H9 (cell line): ENCODE measurements at regions not wholly inside any gene's neighbourhood (a gene's known extent, or its start where the extent isn't known, plus 50 kb on each side); places are given as distances from the start of the nearest gene placed in this dataset.
"Not testable (repeated sequence)": the region's sequence is repeated elsewhere in the genome, so short reads cannot be mapped to it uniquely, and the experiment has no call there.

Experiments
- DNase-seq: peaks from one replicate; pipeline ENCODE4 v3.0.0-alpha.2; 2017
- H2AFZ ChIP-seq: one replicate; pipeline ENCODE4 v1.6.1; 2013; ENCODE audit warnings: mild to moderate bottlenecking, low read length, control low read depth, moderate library complexity
- H2AK5ac ChIP-seq: 2 replicates; pipeline ENCODE4 v1.6.1; 2013; ENCODE audit warnings: low read length, control low read depth, mixed read lengths; ENCODE audit not compliant: insufficient read length
- H2BK120ac ChIP-seq: one replicate; pipeline ENCODE4 v1.6.1; 2013; ENCODE audit warnings: low read depth, mild to moderate bottlenecking, low read length, control low read depth, inconsistent platforms; ENCODE audit not compliant: poor library complexity, severe bottlenecking
- H2BK12ac ChIP-seq: 2 replicates; pipeline ENCODE4 v1.6.1; 2013; ENCODE audit warnings: low read length, control low read depth, mixed read lengths, low read depth; ENCODE audit not compliant: insufficient read length
- H2BK15ac ChIP-seq: 2 replicates; pipeline ENCODE4 v1.6.1; 2013; ENCODE audit warnings: low read depth, low read length, control low read depth
- H2BK20ac ChIP-seq: one replicate; pipeline ENCODE4 v1.6.1; 2013; ENCODE audit warnings: low read depth, mild to moderate bottlenecking, low read length, control low read depth, inconsistent platforms; ENCODE audit not compliant: poor library complexity, severe bottlenecking
- H2BK5ac ChIP-seq: 2 replicates; pipeline ENCODE4 v1.6.1; 2013; ENCODE audit warnings: low read length, control low read depth, mixed read lengths; ENCODE audit not compliant: insufficient read length
- H3K14ac ChIP-seq: 2 replicates; pipeline ENCODE4 v1.6.1; 2013; ENCODE audit warnings: low read length, control low read depth; ENCODE audit not compliant: insufficient read depth
- H3K18ac ChIP-seq: 2 replicates; pipeline ENCODE4 v1.6.1; 2013; ENCODE audit warnings: low read depth, mild to moderate bottlenecking, mixed read lengths, low read length, control low read depth; ENCODE audit not compliant: insufficient read length
- H3K23ac ChIP-seq: 2 replicates; pipeline ENCODE4 v1.6.1; 2013; ENCODE audit warnings: low read length, control low read depth, mixed read lengths, low read depth; ENCODE audit not compliant: insufficient read length
- H3K23me2 ChIP-seq: 2 replicates; pipeline ENCODE4 v1.6.1; 2013; ENCODE audit warnings: low read depth, mild to moderate bottlenecking, mixed read lengths, low read length, control low read depth; ENCODE audit not compliant: insufficient read length, poor library complexity, severe bottlenecking
- H3K27ac ChIP-seq: 2 replicates; pipeline ENCODE4 v1.5.1; 2013; ENCODE audit warnings: low read length, control low read depth, mixed read lengths, low read depth; ENCODE audit not compliant: insufficient read length
- H3K27me3 ChIP-seq: 2 replicates; pipeline ENCODE4 v1.6.1; 2013; ENCODE audit warnings: low read length, control low read depth, inconsistent platforms; ENCODE audit not compliant: insufficient read depth
- H3K4ac ChIP-seq: 2 replicates; pipeline ENCODE4 v1.6.1; 2013; ENCODE audit warnings: low read depth, mild to moderate bottlenecking, control low read depth, inconsistent platforms, low read length, moderate library complexity
- H3K4me1 ChIP-seq: 2 replicates; pipeline ENCODE4 v1.6.1; 2013; ENCODE audit warnings: low read length, control low read depth, inconsistent platforms; ENCODE audit not compliant: insufficient read depth
- H3K4me2 ChIP-seq: 2 replicates; pipeline ENCODE4 v1.6.1; 2013; ENCODE audit warnings: low read length, control low read depth, mixed read lengths; ENCODE audit not compliant: insufficient read length, insufficient read depth
- H3K56ac ChIP-seq: 2 replicates; pipeline ENCODE4 v1.6.1; 2013; ENCODE audit warnings: low read depth, mild to moderate bottlenecking, mixed read lengths, low read length, control low read depth; ENCODE audit not compliant: insufficient read length
- H3K79me1 ChIP-seq: 2 replicates; pipeline ENCODE4 v1.6.1; 2013; ENCODE audit warnings: low read depth, mild to moderate bottlenecking, moderate library complexity, low read length, control low read depth, inconsistent platforms; ENCODE audit not compliant: insufficient read depth, poor library complexity, severe bottlenecking
- H3K79me2 ChIP-seq: 2 replicates; pipeline ENCODE4 v1.6.1; 2013; ENCODE audit warnings: low read length, control low read depth, inconsistent platforms; ENCODE audit not compliant: insufficient read depth
- H3K9ac ChIP-seq: 2 replicates; pipeline ENCODE4 v1.6.1; 2013; ENCODE audit warnings: low read length, control low read depth, mixed read lengths; ENCODE audit not compliant: insufficient read length; ENCODE audit errors: extremely low read depth
- H3K9me3 ChIP-seq: one replicate; pipeline ENCODE4 v1.6.1; 2013; ENCODE audit warnings: low read depth, low read length, inconsistent platforms; ENCODE audit not compliant: control insufficient read depth
- H3T11ph ChIP-seq: one replicate; pipeline ENCODE4 v1.6.1; 2013; ENCODE audit warnings: mild to moderate bottlenecking, low read length, control low read depth, inconsistent platforms
- H4K20me1 ChIP-seq: one replicate; pipeline ENCODE4 v1.6.1; 2013; ENCODE audit not compliant: control insufficient read depth, insufficient read length, insufficient read depth
- H4K5ac ChIP-seq: 2 replicates; pipeline ENCODE4 v1.6.1; 2013; ENCODE audit warnings: low read depth, mild to moderate bottlenecking, mixed read lengths, low read length, control low read depth; ENCODE audit not compliant: insufficient read length
- H4K8ac ChIP-seq: replicated peaks from 2 replicates; pipeline ENCODE4 v1.6.1; 2013; ENCODE audit warnings: low read length, control low read depth, mixed read lengths, low read depth; ENCODE audit not compliant: insufficient read length
- H4K91ac ChIP-seq: 2 replicates; pipeline ENCODE4 v1.6.1; 2013; ENCODE audit warnings: low read depth, mild to moderate bottlenecking, moderate library complexity, mixed read lengths, low read length, control low read depth; ENCODE audit not compliant: insufficient read length
- H3K27ac Mint-ChIP-seq, 3 experiments: 2 replicates in 2 of 3; 3 replicates in 1 of 3; pipeline ENCODE4 v1.8.0; 2020 to 2021; ENCODE audit warnings: mixed read lengths in 3 of 3, mild to moderate bottlenecking in 1 of 3, moderate library complexity in 1 of 3
- H3K27me3 Mint-ChIP-seq: 2 replicates; pipeline ENCODE4 v1.8.0; 2021; ENCODE audit warnings: low read depth, mild to moderate bottlenecking, moderate library complexity, mixed read lengths
- H3K36me3 Mint-ChIP-seq, 3 experiments: 2 replicates in 2 of 3; 3 replicates in 1 of 3; pipeline ENCODE4 v1.8.0; 2020 to 2021; ENCODE audit warnings: low read depth in 3 of 3, mixed read lengths in 3 of 3; ENCODE audit not compliant: insufficient read depth in 1 of 3
- H3K4me1 Mint-ChIP-seq, 2 experiments: 2 replicates each; pipeline ENCODE4 v1.8.0; 2020; ENCODE audit warnings: mixed read lengths in 2 of 2
- H3K4me3 Mint-ChIP-seq, 2 experiments: 2 replicates in 1 of 2; 3 replicates in 1 of 2; pipeline ENCODE4 v1.8.0; 2020 to 2021; ENCODE audit warnings: mild to moderate bottlenecking in 2 of 2, mixed read lengths in 2 of 2, moderate library complexity in 1 of 2
- H3K9me3 Mint-ChIP-seq, 2 experiments: 2 replicates in 1 of 2; 3 replicates in 1 of 2; pipeline ENCODE4 v1.8.0; 2020; ENCODE audit warnings: mild to moderate bottlenecking in 2 of 2, mixed read lengths in 2 of 2, moderate library complexity in 1 of 2
- WGBS: extraction: QIAGEN DNeasy Blood & Tissue Kit; methylation state at CpG from one replicate; pipeline ENCODE4 v1.1.7; 2013; ENCODE audit warnings: missing lambda C conversion rate, low lambda C conversion rate, mixed read lengths; ENCODE audit not compliant: insufficient read length; ENCODE audit errors: extremely low coverage; 5-methylcytosine and 5-hydroxymethylcytosine counted together
- TF ChIP-seq, protein P1 (sequence below): fragments of 200-600 bp; sonication (generic); conservative IDR thresholded peaks from 3 replicates; pipeline ENCODE4 v1.8.0; 2021; ENCODE audit warnings: antibody characterized with exemption, mild to moderate bottlenecking

DNA sequence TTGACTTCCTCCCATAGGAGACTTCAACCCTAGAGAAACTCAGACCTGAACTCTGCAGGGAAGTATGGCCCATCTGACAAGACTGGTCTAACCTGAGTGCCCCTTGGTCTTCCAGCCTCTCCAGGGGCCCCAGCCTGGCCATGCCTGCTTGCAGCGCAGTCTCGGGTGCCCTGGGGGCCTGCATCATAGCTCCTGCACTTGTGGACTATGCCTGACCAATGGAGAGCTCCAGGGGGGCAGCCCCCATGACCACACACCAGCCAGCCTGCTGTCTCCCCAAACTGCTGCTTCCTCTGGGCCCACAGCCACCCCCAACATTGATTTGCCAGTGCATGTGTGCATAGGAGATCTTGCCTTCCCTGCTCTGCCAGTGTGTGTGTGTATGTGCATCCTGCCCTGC, 608.6 kb upstream of the MARCKS start:
- Histone ChIP-seq H2BK12ac (no peak overlapping the region), H3K27ac (no peak overlapping the region), H3K4me1 (no peaks in the 10 kb centered on the region), H2AK5ac (no peak overlapping the region), H2BK15ac (no peak overlapping the region), H3K18ac (no peak overlapping the region), H3K27me3 (no peaks in the 10 kb centered on the region), H3K23me2 (no peaks in the 10 kb centered on the region), H3K79me1 (no peaks in the 10 kb centered on the region), H3K9me3 (no peaks in the 10 kb centered on the region), H4K91ac (no peak overlapping the region), H3K14ac (no peak overlapping the region; the same call in 1 of the 2 replicates), H2AFZ (no peak overlapping the region), H3K4ac (no peak overlapping the region), H3K4me2 (no peak overlapping the region), H3K79me2 (no peaks in the 10 kb centered on the region), H2BK5ac (no peak overlapping the region), H4K8ac (no peak overlapping the region), H3K23ac (no peak overlapping the region), H3K9ac (no peak overlapping the region), H3K56ac (no peak overlapping the region), H2BK20ac (no peak overlapping the region), H3T11ph (no peak overlapping the region), H4K5ac (no peak overlapping the region), H2BK120ac (no peak overlapping the region), H4K20me1 (no peaks in the 10 kb centered on the region)
- Mint-ChIP-seq H3K9me3 (peaks cover 2% of the 10 kb centered on the region in 2 experiments; a peak in 1 of 5 replicates), H3K27ac (peak overlapping the region in 1 of 3 experiments; percentile 41; a peak in 1 of 7 replicates), H3K4me3 (no peak overlapping the region), H3K27me3 (no peaks in the 10 kb centered on the region; the same call in 1 of the 2 replicates), H3K36me3 (peaks cover 0 to 2% (median 0%) of the 10 kb centered on the region in 3 experiments; a peak in 2 of 7 replicates), H3K4me1 (no peaks in the 10 kb centered on the region)
- TF ChIP-seq, protein P1, sequence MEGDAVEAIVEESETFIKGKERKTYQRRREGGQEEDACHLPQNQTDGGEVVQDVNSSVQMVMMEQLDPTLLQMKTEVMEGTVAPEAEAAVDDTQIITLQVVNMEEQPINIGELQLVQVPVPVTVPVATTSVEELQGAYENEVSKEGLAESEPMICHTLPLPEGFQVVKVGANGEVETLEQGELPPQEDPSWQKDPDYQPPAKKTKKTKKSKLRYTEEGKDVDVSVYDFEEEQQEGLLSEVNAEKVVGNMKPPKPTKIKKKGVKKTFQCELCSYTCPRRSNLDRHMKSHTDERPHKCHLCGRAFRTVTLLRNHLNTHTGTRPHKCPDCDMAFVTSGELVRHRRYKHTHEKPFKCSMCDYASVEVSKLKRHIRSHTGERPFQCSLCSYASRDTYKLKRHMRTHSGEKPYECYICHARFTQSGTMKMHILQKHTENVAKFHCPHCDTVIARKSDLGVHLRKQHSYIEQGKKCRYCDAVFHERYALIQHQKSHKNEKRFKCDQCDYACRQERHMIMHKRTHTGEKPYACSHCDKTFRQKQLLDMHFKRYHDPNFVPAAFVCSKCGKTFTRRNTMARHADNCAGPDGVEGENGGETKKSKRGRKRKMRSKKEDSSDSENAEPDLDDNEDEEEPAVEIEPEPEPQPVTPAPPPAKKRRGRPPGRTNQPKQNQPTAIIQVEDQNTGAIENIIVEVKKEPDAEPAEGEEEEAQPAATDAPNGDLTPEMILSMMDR, result no peak
- DNase-seq, result no peak
- WGBS, result no CpG with 5 or more reads among the region's 2 CpGs

DNA sequence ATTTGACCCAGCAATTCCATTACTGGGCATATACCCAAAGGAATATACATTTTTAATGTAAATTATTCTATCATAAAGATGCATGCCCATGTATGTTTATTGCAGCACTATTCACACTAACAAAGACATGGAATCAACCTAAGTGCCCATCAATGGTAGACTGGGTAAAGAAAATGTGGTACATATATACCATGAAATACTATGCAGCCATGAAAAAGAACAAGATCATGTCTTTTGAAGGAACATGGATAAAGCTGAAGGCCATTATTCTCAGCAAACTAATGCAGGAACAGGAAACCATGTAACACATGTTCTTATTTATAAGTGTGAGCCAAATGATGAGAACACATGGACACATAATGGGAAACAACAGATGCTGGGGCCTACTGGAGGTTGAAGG, 603.0 kb upstream of the MARCKS start:
- H3K27me3 Mint-ChIP-seq, H3K4ac ChIP-seq, H3K9me3 Mint-ChIP-seq, H3K4me3 Mint-ChIP-seq, H3K14ac ChIP-seq, H2BK20ac ChIP-seq, H4K20me1 ChIP-seq, H3K27ac Mint-ChIP-seq, H2BK15ac ChIP-seq, H3T11ph ChIP-seq, H3K23ac ChIP-seq, H2BK120ac ChIP-seq, H2BK12ac ChIP-seq, H3K4me1 ChIP-seq, H3K9ac ChIP-seq, H3K27ac ChIP-seq, H3K36me3 Mint-ChIP-seq, H4K91ac ChIP-seq, H2AK5ac ChIP-seq, H3K56ac ChIP-seq, H2BK5ac ChIP-seq, H4K5ac ChIP-seq, H3K4me2 ChIP-seq, H3K18ac ChIP-seq, H2AFZ ChIP-seq, H4K8ac ChIP-seq, H3K27me3 ChIP-seq, H3K79me1 ChIP-seq, H3K23me2 ChIP-seq, DNase-seq, H3K9me3 ChIP-seq, H3K79me2 ChIP-seq, H3K4me1 Mint-ChIP-seq: not testable (repeated sequence)
